ENCODE measurements at regions not wholly inside any gene's neighbourhood (a gene's known extent, or its start where the extent isn't known, plus 50 kb on each side); places are given as distances from the start of the nearest gene placed in this dataset.

GRCh38 chr6:144335311-144335861 is 50.3 kb downstream of the UTRN start:
- no peak for TF ChIP-seq CTCF (IDR thresholded peaks at IDR 0.05; ENCODE audit: low read depth, low read length)
- DNase-seq (ENCODE audit: extremely low read depth, low read depth): no peak

GRCh38 chr6:144335914-144336313 is 50.8 kb downstream of the UTRN start:
- no peak for DNase-seq (ENCODE audit: extremely low read depth, low read depth)
- no peak for TF ChIP-seq CTCF (IDR thresholded peaks at IDR 0.05; ENCODE audit: low read depth, low read length)

GRCh38 chr6:144336900-144337299 is 51.8 kb downstream of the UTRN start:
- TF ChIP-seq CTCF (IDR thresholded peaks at IDR 0.05; ENCODE audit: low read depth, low read length): no peak
- no peak for DNase-seq (ENCODE audit: extremely low read depth, low read depth)

GRCh38 chr6:144338474-144338873 is 53.3 kb downstream of the UTRN start:
- DNase-seq (ENCODE audit: extremely low read depth, low read depth): no peak
- no peak for TF ChIP-seq CTCF (IDR thresholded peaks at IDR 0.05; ENCODE audit: low read depth, low read length)

GRCh38 chr6:144338951-144339700 is 54.0 kb downstream of the UTRN start:
- DNase-seq (ENCODE audit: extremely low read depth, low read depth): no peak
- TF ChIP-seq CTCF (IDR thresholded peaks at IDR 0.05; ENCODE audit: low read depth, low read length): no peak

- no peak for TF ChIP-seq CTCF (IDR thresholded peaks at IDR 0.05; ENCODE audit: low read depth, low read length)
- DNase-seq (ENCODE audit: extremely low read depth, low read depth): no peak
Measured at GRCh38 chr6:144339859-144340452, 54.8 kb downstream of the UTRN start.

All from AG09319 (cell line).